ENCODE measurements at regions not wholly inside any gene's neighbourhood (a gene's known extent, or its start where the extent isn't known, plus 50 kb on each side); places are given as distances from the start of the nearest gene placed in this dataset.
A peak's percentile ranks its signal among the peaks of the same experiment; 100 is the strongest.
"Not testable (repeated sequence)": the region's sequence is repeated elsewhere in the genome, so short reads cannot be mapped to it uniquely, and the experiment has no call there.

GRCh38 chr2:11071939-11072338 lies 83.3 kb upstream of the SLC66A3 start:
- DNase-seq (ENCODE audit: low read depth in 2 of 2): no peak

- peak in 1 of 2 donors; percentile 37 for DNase-seq (ENCODE audit: low read depth in 2 of 2)
Measured at GRCh38 chr2:11072550-11072949, 82.7 kb upstream of the SLC66A3 start.

GRCh38 chr2:11073251-11073650 lies 82.0 kb upstream of the SLC66A3 start:
- peak; percentile 20 to 57 for DNase-seq (ENCODE audit: low read depth in 2 of 2)

GRCh38 chr2:11073776-11074175 lies 81.5 kb upstream of the SLC66A3 start:
- DNase-seq (ENCODE audit: low read depth in 2 of 2): peak; percentile 9 to 67

- DNase-seq (ENCODE audit: low read depth in 2 of 2): no peak
Measured at GRCh38 chr2:11074246-11074820, 80.9 kb upstream of the SLC66A3 start.

- no peak for DNase-seq (ENCODE audit: low read depth in 2 of 2)
Measured at GRCh38 chr2:11075221-11075620, 80.0 kb upstream of the SLC66A3 start.

- no peak for DNase-seq (ENCODE audit: low read depth in 2 of 2)
Measured at GRCh38 chr2:11077411-11077810, 77.9 kb upstream of the SLC66A3 start.

- peak; percentile 23 to 38 for DNase-seq (ENCODE audit: low read depth in 2 of 2)
Measured at GRCh38 chr2:11079136-11079824, 76.0 kb upstream of the SLC66A3 start.

GRCh38 chr2:11080253-11081115 lies 74.8 kb upstream of the SLC66A3 start:
- DNase-seq (ENCODE audit: low read depth in 2 of 2): no peak

GRCh38 chr2:11082880-11083279 lies 72.4 kb upstream of the SLC66A3 start:
- no peak for DNase-seq (ENCODE audit: low read depth in 2 of 2)

GRCh38 chr2:11088821-11089220 lies 66.4 kb upstream of the SLC66A3 start:
- not testable (repeated sequence) for DNase-seq (ENCODE audit: low read depth in 2 of 2)

- no peak for DNase-seq (ENCODE audit: low read depth in 2 of 2)
Measured at GRCh38 chr2:11090187-11090586, 65.1 kb upstream of the SLC66A3 start.

GRCh38 chr2:11092701-11093335 lies 62.4 kb upstream of the SLC66A3 start:
- no peak for DNase-seq (ENCODE audit: low read depth in 2 of 2)

- DNase-seq (ENCODE audit: low read depth in 2 of 2): no peak
Measured at GRCh38 chr2:11093467-11093866, 61.8 kb upstream of the SLC66A3 start.

- DNase-seq (ENCODE audit: low read depth in 2 of 2): no peak
Measured at GRCh38 chr2:11094021-11094810, 61.1 kb upstream of the SLC66A3 start.

GRCh38 chr2:11096591-11096990 lies 58.7 kb upstream of the SLC66A3 start:
- no peak for DNase-seq (ENCODE audit: low read depth in 2 of 2)

- no peak for DNase-seq (ENCODE audit: low read depth in 2 of 2)
Measured at GRCh38 chr2:11097038-11097720, 58.1 kb upstream of the SLC66A3 start.

- no peak for DNase-seq (ENCODE audit: low read depth in 2 of 2)
Measured at GRCh38 chr2:11097854-11098387, 57.3 kb upstream of the SLC66A3 start.

- DNase-seq (ENCODE audit: low read depth in 2 of 2): no peak
Measured at GRCh38 chr2:11099122-11100065, 55.9 kb upstream of the SLC66A3 start.

All from lung microvascular endothelial cell (primary cell).